Right renal pelvis (tissue), 4 donors: ENCODE measurements at regions not wholly inside any gene's neighbourhood (a gene's known extent, or its start where the extent isn't known, plus 50 kb on each side); places are given as distances from the start of the nearest gene placed in this dataset.

ENCODE experiments used
- DNase-seq, 4 donors: peaks; one replicate each; pipeline ENCODE4 v3.0.0-alpha.2; 2013; ENCODE audit warnings: low read depth in 4 of 4, low spot score in 3 of 4, missing footprints in 1 of 4

GRCh38 chr2:146873646-146874259 lies 971.1 kb upstream of the ACVR2A start:
- no peak for DNase-seq

GRCh38 chr2:146873056-146873455 lies 971.8 kb upstream of the ACVR2A start:
- no peak for DNase-seq

GRCh38 chr2:146870691-146871090 lies 974.1 kb upstream of the ACVR2A start:
- no peak for DNase-seq

GRCh38 chr2:146869328-146869727 lies 975.5 kb upstream of the ACVR2A start:
- no peak for DNase-seq

GRCh38 chr2:146868051-146868450 lies 976.8 kb upstream of the ACVR2A start:
- DNase-seq: no peak

GRCh38 chr2:146867477-146867986 lies 977.3 kb upstream of the ACVR2A start:
- no peak for DNase-seq

- no peak for DNase-seq
Measured at GRCh38 chr2:146853741-146854444, 990.9 kb upstream of the ACVR2A start.

GRCh38 chr2:146852661-146853060 lies 992.2 kb upstream of the ACVR2A start:
- no peak for DNase-seq

GRCh38 chr2:146850746-146851145 lies 994.1 kb upstream of the ACVR2A start:
- no peak for DNase-seq

- DNase-seq: no peak
Measured at GRCh38 chr2:146847846-146848245, 997.0 kb upstream of the ACVR2A start.

- DNase-seq: no peak
Measured at GRCh38 chr2:146844226-146844990, 1000.4 kb upstream of the ACVR2A start.

- no peak for DNase-seq
Measured at GRCh38 chr2:146837857-146838256, 1007.0 kb upstream of the ACVR2A start.

GRCh38 chr2:146826388-146826787 lies 1018.4 kb upstream of the ACVR2A start:
- DNase-seq: no peak

- DNase-seq: no peak
Measured at GRCh38 chr2:146821836-146822316, 1023.0 kb upstream of the ACVR2A start.

- no peak for DNase-seq
Measured at GRCh38 chr2:146820672-146821071, 1024.2 kb upstream of the ACVR2A start.

- DNase-seq: no peak
Measured at GRCh38 chr2:146818122-146818521, 1026.7 kb upstream of the ACVR2A start.

- no peak for DNase-seq
Measured at GRCh38 chr2:146817613-146818012, 1027.2 kb upstream of the ACVR2A start.

- DNase-seq: no peak
Measured at GRCh38 chr2:146814971-146815370, 1029.9 kb upstream of the ACVR2A start.

GRCh38 chr2:146807568-146808168 lies 1037.2 kb upstream of the ACVR2A start:
- DNase-seq: no peak

- no peak for DNase-seq
Measured at GRCh38 chr2:146806364-146807005, 1038.3 kb upstream of the ACVR2A start.
